GM18498 (cell line): ENCODE measurements at regions not wholly inside any gene's neighbourhood (a gene's known extent, or its start where the extent isn't known, plus 50 kb on each side); places are given as distances from the start of the nearest gene placed in this dataset.

ENCODE experiments used
- ATAC-seq: cut with Tn5 transposase; IDR thresholded peaks from one replicate; pipeline ENCODE4 v1.9.1; 2021; ENCODE audit warnings: mild to moderate bottlenecking, moderate library complexity; ENCODE audit not compliant: unreplicated experiment

DNA sequence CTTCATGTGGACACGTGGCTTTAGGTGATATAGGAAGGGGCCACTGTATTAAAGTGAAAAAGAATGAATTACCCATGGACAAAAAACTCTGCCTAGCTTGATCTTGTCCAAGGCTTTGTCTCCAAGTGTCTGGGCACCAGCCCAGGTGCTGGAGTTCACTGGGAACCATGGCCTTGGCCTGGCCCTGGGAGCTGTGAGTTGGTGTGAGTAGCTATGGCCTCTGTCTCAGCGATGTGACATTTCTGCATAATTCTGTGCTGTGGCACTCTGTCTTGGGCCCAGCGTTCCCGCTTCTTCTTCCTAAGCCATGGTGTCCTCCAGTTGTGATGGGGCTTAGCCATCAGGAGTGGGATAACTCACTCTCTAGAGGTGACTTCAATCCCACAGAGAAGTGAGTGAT lies 119.0 kb upstream of the PPP2R2D start:
- ATAC-seq: no peak

DNA sequence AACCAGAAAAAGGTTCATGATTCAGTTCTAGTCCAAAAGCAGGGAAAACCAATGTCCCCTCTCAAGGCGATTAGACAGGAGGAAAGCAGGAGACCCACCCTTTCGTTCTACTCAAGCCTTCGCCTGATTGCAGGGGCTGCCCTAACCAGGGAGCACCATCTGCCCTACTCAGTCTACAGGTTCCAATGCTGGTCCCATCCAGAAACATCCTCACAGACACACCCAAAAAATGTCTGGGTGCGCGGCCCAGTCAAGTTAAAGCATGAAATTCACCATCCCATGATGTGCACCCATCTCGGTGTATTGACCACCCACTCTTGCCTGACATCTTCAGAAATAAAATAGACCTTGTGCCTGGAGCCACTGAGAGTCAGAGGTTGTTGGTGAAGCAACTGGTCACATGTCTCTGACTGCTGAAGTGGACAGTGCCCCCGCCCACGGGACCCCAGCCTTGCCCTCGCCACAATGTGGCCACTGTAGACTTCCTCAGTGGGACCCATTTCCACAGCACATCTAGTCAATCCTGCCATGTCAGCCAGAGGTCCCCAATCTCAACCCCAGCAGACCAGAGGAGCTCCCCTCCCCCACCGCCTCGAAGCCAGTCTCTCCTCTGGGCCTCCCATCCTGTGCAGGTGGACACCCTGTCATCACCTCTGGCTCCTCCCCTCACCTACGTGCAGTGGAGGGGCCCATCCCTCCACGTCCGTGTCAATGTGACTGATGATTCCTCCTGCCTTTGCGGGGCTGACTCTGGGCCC lies 116.3 kb upstream of the PPP2R2D start:
- no peak for ATAC-seq

DNA sequence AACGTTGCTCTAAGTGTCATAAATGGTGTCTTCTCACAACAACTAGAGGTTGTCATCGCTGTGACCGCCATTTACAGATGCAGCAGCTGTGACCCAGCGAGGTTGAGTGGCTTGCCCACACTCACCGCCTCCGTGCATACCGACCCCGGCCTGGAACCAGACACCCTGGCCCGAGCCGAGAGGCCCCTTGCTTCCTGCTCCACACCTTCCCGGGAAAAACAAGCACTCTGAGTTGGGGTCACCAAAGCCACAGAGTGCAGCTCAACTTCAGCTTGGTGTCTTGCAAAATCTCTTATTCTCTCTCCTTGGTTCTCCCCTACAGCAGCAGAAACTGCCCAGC lies 115.7 kb upstream of the PPP2R2D start:
- ATAC-seq: no peak

DNA sequence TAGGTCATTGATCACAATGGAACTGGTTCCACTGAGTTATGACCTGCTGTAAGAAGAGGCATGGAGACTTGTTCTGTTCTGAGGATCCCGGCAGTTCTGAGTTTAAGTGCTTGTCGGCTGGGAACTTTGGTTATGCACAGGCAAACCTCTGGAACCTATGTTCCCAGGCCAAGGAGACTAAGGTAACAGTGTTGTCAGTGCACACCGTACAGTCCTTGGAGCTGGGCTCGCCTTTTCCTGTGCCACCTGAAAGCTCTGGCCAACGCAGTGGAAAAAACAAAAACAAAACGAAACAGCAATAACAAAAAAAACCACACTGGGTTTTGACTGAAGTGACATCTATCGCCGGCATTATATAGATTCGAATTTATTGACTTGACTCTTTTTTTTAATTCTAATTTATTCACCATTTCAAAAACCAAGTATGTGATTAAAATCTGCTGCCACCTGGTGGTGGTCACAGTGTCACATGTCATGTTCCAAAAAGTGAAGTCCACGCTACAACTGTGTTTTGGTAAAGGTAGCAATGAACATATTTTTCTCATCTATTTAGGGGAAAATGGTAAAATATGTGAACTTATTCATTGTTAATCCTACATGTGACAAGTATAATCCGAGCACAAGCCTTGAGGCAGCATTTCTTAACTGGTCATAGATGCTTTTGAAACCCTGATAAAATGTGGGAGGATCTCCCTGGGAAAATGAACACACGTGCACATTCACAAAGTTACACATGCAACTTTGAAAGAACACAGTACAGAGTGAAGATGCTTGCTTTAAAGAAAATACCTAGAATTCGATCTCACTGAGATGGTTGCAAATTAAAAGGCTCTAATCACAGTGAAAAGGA lies 113.8 kb upstream of the PPP2R2D start:
- ATAC-seq: no peak

DNA sequence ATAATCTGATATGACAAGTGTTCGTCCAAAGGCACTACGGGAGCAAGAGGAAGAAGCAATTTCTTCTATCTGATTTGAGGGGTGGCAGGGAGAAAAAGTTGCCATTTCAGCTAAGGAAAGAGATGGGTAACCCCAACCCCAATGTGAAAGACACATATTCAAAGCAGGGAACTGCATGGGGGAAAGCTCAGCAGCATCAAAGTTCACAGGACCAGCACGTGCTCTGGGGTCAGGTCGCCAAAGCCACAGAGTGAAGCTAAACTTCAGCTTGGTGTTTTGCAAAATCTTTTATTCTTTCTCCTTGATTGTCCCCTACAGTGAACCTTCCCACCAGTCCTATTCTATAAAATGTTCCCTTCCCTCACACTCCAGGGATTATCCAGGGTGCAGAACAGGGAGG lies 112.8 kb upstream of the PPP2R2D start:
- no peak for ATAC-seq

DNA sequence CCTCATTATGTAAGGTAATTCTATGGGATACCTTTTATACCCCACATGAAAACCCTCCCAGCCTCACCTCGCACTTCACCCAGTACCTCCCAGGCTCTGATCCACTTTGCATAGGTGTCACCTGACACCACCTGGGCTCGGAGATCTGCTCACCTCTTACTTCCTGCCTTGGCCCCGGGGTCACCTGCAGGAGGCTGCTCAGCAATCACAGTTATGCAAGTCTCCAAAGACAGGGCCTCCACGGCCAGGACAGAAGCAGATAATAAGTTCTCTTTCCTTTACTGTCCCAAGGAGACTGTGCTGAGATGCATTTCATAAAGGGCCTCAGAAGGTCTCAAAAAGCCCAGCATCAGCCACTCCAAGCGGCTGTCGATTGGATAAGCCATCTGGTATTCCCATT lies 112.4 kb upstream of the PPP2R2D start:
- ATAC-seq: no peak

DNA sequence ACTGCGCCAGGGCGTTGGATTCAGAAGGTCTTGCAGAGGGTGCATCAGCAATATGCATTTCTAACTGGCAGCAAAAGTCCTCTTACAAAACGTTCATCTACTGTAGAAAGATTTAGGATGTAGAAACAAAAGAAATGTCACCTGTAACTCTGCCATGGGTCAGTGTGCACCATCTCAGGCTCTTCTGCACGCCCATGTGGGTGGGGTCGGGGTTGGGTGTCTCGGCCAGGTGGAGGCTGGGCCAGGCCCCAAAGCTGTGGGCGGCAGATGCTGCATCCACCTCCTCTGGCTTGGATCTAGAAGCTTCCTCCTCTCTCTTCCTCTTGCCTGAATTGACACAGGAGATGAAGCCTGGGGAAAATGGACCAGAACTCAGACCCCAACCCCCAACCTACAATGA lies 111.3 kb upstream of the PPP2R2D start:
- no peak for ATAC-seq

DNA sequence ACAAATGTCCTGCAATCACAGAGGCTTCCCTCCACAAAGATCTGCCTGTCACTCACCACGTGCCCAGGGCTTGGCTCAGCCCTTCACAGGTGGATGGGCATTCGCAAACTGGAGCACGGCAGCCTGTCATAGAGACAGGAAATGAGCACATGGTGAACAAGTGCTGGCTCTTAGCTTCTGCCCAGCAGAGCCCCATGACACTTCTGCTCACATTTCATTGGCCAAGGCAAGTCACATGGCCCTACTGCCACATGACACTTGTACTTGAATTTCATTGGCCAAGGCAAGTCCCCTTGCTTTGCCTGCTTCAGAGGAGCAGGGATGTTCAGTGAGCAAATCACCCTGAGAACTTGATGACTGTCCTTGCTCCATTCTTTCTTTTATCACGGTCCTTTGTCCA lies 110.8 kb upstream of the PPP2R2D start:
- no peak for ATAC-seq

DNA sequence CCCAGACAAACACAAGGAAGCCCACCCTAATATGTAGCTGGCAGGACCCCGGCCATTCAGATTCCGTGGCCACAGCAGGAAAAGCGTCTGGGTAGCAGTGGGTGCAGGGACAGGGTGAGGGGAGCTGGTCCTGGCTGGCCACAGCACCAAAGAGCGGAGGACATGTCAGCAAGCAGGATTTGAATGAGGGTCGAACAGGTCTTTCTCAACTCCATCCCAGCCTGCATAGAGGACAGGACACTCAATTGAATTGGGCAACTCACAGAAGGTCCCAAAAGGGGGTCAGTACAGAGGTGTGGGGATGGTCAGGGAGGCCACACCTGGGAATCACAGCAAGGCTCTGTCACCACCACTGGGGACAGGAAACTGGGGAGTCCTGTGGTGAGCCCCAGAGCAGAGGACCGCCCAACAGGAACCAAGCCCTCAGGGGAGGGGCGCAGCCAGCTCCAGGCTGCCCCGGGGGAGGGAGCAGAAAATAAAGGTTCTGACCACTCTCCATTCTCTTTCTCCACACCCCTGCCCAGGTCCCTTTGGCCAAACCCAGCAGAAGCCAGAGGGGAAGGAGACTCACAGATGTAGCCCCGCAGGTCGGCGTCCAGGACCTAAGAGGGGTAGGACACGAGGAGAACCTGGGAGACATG lies 108.7 kb upstream of the PPP2R2D start:
- ATAC-seq: no peak

DNA sequence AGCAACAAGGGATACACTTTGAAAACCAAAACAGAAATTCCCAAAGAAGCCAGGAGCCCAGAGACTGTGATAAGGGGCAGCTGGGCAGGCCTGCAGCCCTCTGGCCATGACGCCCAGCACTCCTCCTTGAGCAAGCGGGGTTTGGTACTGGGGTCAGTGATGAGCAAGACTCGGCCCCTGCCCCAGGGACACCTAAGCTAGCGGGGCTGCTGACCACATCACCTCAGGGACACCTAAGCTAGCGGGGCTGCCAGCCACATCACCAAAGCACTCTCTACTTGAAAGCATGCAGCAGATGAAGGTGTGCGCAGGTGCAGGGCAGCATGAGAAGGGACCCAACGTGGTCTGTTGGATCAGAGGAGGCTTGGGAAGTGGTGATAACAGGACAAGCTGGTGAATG lies 108.0 kb upstream of the PPP2R2D start:
- no peak for ATAC-seq

DNA sequence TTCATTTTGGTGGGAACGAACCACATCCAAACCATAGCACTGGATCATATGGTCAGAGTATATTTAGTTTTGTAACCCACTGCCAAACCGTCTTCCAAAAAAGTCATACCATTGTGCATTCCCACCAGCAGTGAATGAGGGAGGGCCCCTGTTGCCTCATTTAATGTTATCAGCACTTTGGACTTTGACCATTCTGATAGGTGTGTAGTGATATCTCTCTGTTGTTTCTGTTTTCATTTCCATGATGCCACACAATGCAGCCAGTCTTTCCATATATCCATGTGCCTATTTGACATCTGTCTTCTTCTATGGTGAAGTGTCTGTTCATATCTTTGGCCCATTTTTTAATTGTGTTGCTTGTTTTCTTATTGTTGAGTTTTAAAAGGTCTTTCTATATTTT lies 105.0 kb upstream of the PPP2R2D start:
- ATAC-seq: no peak

DNA sequence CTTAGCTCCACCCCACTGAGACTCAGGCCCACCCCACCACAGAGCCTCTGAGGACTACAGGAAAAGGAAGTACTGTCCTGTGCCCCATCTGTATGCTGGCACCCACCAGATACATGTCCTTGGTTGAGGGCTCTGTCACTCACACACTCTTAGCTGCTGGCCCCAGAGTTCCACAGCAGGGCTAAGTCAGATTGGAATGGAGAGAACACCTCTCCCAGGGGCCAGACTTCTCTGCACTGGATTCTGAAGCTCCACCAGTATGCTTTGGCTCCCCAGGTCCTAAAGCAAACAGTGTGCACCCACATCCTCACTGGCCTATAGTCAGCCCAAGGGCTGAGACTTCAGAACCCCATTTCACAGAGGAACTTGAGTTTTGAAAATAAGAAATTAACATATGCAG lies 103.2 kb upstream of the PPP2R2D start:
- ATAC-seq: no peak

DNA sequence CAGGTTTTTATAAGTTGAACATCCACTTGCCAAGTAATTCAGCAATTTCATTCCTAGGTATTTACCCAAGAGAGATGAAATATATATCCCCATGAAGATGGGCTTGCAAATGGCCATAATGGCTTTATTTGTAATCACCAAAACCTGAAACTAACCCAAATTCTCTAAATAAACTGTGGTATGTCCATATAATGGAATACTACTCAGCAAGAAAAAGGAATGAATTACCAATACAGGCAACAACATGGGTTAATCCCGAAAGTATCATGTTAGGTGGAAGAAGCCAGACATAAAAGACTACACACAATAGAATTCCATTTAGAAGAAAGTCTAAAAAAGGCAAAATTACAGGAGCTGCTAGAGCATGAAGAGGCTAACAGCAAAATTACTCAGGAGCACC lies 101.4 kb upstream of the PPP2R2D start:
- no peak for ATAC-seq

DNA sequence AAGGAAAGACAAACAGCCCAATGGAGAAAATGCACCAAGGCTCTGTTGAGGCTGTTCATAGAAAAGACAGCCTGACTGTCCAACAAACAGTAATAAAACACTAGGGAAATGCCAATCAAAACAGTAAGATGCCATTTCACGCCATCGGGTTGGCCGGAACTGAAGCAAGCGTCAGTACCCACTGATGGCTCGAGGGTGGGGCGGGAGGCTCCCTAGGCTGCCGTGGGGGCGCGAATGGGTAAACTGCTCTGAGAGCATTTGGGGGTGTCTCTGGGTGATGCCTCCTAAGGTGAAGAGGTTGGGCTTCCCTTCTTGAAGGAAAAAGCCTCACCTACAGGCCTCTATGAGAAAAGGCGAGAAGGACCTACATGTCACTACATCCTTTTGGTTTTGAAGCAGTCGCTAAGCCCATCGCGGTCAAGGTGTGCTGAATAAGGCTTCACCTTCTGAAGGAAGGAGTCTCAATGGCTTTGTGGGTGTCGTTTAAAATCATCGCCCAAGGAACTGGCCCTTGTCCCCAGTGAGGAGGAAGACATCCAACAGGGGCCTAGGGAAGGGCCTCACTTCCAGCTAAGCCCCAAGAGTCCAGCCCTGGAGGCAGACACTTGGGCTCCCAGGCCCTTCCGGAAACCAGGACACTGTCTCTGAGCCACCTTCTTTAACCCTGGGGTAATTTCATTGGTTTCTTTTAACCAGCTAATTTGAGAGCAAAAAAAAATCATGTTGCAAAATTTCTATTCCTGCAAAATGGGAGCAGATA lies 98.5 kb upstream of the PPP2R2D start:
- no peak for ATAC-seq

DNA sequence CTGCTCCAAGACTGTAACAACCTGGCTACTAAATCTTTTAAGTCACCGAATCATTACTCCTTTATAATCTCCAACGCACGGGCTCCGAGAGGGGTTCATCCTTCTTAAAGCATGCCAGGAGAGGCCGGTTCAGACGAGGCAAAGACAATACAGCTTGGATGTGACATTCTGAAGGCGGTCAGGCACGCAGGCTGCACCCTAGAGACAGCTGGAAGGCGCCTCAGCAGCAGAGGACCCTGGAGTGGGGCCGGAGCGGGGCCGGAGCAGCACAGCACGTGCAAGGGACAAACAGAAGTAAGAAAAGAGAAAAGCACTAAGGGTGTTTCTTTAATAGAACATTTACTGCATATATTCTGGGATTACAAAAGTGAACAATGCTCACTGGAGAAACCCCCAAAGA lies 97.8 kb upstream of the PPP2R2D start:
- ATAC-seq: no peak

DNA sequence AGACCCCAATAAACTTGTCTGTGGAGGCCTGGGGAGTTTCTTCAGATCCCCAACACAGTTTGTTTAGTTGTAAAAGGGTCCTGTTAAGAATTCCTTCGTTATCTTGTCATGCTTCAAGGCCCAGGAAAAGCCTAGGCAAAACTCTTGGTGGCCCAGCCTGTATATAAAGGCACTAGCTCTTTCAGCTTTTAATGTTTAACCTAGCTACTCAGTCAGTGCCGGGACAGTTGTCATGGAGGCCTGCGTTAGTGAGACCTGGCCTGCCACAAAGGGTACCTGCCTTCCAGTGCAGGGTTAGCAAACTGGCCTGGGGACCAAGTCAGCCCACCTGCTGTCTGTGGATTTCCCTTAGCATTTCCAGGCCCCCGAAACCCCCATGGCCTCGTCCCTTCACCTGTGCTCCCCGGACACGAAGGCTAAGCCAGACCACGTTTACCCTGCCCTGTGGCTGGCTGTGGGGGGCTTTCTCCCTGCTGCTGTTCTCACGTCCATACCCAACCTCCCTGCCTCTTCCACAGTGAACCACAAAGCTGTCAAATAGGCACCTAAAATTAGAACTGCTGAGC lies 96.9 kb upstream of the PPP2R2D start:
- ATAC-seq: no peak

DNA sequence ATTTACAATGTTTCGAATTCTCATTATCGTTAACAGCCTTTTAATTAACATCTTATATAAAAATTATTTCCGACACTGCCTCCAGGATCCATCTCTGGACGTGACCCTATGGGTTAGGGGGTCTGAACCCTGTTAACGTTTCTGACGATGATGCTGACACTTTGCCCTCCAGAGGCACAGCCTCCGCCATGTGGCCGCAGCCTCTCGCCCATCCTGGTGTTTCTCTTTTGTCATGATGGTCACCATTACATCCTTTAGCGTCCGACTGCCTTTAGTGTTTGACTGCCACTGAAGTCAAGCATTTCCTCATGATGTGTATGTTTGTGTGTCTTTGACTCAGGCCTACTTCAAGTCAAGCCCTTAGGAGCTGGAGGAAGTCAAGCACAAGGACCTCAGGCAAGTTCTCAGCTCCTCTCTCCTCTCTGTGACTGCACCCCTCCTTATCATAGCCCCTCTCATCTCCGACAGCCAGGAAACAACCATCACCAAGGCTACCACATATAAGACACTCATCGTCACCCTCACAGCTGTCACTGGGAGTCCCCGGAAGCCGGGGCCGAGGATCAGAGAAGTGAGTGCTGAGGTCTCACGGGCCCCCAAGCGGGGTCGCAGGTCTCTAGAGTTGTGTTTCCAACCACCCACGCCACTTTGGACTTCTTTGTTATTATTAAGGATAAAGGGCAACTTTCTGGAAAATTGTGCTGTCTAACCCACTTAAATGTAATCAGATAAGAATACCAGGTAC lies 96.1 kb upstream of the PPP2R2D start:
- ATAC-seq: no peak

DNA sequence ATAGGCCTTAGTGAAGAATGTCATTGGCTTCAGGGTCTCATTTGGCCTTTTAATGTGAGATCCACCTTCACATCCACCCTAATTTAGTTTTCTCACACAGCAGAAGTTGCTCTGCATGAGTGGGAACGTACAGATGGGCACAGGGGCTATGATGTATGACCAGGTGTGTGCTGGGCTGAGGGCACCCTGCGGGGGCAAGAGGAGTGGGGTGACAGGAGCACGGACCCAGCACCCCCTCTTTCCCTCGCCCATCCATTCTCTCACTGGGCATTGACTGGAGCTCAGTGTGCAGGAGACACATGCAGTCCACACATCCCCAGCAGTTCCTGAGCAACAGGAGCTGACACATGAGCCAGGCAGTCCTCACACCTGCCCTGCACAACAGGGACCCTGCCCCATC lies 95.1 kb upstream of the PPP2R2D start:
- ATAC-seq: no peak

DNA sequence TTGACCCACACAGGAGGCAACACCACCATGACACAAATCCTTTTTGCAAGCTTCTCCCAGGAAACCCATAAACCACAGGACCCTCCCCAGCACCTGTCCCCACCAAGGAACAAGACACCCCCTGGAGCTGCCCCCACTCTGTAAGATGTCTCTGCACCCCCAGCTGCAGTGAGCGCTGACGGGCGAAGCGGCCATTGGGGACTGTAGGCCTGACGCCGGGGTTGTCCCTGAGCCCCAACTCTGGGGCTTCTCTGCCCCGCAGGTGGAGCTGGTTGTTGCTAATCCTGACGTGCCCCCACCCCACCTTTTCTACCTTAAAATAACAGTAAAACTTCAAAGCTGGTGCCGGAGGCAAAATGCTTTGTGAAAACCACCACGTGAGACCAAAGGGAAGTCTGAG lies 94.7 kb upstream of the PPP2R2D start:
- ATAC-seq: no peak

DNA sequence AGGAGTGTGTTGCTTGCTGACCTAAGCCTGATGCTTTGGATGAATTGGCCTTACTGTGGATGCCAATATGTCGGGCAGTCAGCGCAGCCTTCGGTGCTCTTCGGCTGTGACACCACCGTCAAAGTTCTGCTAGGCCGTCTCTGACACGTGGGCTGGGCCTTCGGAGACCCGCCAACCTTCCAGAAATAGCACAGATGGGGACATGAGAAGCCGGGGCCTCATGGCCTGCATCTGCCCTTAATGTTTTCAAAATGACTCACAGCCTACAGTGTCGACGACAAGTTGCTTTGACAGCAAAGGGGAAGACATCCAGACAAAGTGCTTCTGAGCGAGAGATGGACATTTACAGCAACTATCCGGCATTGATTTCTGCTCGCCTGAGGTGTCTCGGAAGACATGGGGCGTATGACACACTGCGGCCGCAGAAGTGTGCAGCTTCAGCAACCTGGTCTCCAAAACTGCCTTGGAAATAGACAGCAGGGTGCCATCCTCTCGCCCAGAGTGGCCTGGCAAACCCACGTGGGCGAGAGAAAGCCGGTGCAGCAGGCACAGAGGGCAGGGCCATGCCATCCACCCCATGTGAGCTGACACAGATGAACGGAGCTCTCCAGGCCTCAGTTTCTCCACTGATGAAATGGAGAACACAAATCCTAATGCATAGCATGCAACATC lies 94.0 kb upstream of the PPP2R2D start:
- ATAC-seq: no peak
